ENCODE measurements at regions not wholly inside any gene's neighbourhood (a gene's known extent, or its start where the extent isn't known, plus 50 kb on each side); places are given as distances from the start of the nearest gene placed in this dataset.

DNA sequence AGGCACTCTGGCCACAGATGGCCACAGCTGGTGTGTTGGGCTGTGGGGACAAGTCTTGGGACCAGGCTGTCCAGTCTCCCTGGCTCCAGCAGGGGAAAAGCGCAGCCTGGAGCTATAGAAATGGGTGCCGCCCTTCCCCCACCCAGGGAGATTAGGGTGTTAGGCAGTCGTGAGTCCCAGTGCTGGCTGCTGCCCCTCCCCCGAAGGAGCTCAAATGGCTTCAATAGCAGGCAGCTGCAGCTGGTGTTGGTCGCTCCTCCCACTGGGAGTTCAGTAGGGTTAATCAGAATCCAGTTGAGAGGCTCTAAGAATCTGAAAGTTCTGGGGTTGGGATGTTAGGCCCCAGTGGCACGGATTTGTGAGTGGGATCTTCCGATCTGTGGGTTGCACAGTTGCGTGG lies 595.6 kb upstream of the PKN2 start:
- TF ChIP-seq RAD21 (IDR thresholded peaks at IDR 0.05), result no peak
- TF ChIP-seq, protein P1, sequence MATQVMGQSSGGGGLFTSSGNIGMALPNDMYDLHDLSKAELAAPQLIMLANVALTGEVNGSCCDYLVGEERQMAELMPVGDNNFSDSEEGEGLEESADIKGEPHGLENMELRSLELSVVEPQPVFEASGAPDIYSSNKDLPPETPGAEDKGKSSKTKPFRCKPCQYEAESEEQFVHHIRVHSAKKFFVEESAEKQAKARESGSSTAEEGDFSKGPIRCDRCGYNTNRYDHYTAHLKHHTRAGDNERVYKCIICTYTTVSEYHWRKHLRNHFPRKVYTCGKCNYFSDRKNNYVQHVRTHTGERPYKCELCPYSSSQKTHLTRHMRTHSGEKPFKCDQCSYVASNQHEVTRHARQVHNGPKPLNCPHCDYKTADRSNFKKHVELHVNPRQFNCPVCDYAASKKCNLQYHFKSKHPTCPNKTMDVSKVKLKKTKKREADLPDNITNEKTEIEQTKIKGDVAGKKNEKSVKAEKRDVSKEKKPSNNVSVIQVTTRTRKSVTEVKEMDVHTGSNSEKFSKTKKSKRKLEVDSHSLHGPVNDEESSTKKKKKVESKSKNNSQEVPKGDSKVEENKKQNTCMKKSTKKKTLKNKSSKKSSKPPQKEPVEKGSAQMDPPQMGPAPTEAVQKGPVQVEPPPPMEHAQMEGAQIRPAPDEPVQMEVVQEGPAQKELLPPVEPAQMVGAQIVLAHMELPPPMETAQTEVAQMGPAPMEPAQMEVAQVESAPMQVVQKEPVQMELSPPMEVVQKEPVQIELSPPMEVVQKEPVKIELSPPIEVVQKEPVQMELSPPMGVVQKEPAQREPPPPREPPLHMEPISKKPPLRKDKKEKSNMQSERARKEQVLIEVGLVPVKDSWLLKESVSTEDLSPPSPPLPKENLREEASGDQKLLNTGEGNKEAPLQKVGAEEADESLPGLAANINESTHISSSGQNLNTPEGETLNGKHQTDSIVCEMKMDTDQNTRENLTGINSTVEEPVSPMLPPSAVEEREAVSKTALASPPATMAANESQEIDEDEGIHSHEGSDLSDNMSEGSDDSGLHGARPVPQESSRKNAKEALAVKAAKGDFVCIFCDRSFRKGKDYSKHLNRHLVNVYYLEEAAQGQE (IDR thresholded peaks at IDR 0.05), result no peak
- TF ChIP-seq, protein P2, sequence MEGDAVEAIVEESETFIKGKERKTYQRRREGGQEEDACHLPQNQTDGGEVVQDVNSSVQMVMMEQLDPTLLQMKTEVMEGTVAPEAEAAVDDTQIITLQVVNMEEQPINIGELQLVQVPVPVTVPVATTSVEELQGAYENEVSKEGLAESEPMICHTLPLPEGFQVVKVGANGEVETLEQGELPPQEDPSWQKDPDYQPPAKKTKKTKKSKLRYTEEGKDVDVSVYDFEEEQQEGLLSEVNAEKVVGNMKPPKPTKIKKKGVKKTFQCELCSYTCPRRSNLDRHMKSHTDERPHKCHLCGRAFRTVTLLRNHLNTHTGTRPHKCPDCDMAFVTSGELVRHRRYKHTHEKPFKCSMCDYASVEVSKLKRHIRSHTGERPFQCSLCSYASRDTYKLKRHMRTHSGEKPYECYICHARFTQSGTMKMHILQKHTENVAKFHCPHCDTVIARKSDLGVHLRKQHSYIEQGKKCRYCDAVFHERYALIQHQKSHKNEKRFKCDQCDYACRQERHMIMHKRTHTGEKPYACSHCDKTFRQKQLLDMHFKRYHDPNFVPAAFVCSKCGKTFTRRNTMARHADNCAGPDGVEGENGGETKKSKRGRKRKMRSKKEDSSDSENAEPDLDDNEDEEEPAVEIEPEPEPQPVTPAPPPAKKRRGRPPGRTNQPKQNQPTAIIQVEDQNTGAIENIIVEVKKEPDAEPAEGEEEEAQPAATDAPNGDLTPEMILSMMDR (IDR thresholded peaks at IDR 0.05; ENCODE audit: low read depth, low read length, missing input control), result no peak
- no peak for TF ChIP-seq JUND (IDR thresholded peaks at IDR 0.05)
- no peak for TF ChIP-seq EGR1 (IDR thresholded peaks at IDR 0.05; ENCODE audit: low read depth in 2 of 2)
- TF ChIP-seq, protein P3, sequence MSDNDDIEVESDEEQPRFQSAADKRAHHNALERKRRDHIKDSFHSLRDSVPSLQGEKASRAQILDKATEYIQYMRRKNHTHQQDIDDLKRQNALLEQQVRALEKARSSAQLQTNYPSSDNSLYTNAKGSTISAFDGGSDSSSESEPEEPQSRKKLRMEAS (IDR thresholded peaks at IDR 0.05), result no peak
- no peak for TF ChIP-seq YY1 (IDR thresholded peaks at IDR 0.05)
- no peak for TF ChIP-seq RXRA (IDR thresholded peaks at IDR 0.05)
- TF ChIP-seq, protein P4, sequence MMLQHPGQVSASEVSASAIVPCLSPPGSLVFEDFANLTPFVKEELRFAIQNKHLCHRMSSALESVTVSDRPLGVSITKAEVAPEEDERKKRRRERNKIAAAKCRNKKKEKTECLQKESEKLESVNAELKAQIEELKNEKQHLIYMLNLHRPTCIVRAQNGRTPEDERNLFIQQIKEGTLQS (IDR thresholded peaks at IDR 0.05), result no peak
- TF ChIP-seq NR2F2 (IDR thresholded peaks at IDR 0.05), result no peak
- TF ChIP-seq, protein P5, sequence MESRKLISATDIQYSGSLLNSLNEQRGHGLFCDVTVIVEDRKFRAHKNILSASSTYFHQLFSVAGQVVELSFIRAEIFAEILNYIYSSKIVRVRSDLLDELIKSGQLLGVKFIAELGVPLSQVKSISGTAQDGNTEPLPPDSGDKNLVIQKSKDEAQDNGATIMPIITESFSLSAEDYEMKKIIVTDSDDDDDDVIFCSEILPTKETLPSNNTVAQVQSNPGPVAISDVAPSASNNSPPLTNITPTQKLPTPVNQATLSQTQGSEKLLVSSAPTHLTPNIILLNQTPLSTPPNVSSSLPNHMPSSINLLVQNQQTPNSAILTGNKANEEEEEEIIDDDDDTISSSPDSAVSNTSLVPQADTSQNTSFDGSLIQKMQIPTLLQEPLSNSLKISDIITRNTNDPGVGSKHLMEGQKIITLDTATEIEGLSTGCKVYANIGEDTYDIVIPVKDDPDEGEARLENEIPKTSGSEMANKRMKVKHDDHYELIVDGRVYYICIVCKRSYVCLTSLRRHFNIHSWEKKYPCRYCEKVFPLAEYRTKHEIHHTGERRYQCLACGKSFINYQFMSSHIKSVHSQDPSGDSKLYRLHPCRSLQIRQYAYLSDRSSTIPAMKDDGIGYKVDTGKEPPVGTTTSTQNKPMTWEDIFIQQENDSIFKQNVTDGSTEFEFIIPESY (IDR thresholded peaks at IDR 0.05), result no peak
- no peak for TF ChIP-seq TAF1 (conservative IDR thresholded peaks at IDR 0.05)
